GM12878 (cell line): ENCODE measurements at regions not wholly inside any gene's neighbourhood (a gene's known extent, or its start where the extent isn't known, plus 50 kb on each side); places are given as distances from the start of the nearest gene placed in this dataset.

Source experiments
- ATAC-seq: fragments of 200-7000 bp; cut with Tn5 transposase; 3 replicates; pipeline ENCODE4 v1.9.1; 2020; ENCODE audit warnings: mild to moderate bottlenecking, moderate library complexity
- BruUV-seq: library from RNA; stranded (reverse); fragments of 400-500 nt; replicated peaks from 2 replicates; lab custom pipeline; 2021; lab: Mats Ljungman, UMichigan
- CTCF ChIA-PET: fragments of 300-600 bp; sonication (Branson Sonifier 250); formaldehyde crosslinking; extraction: SDS; loops from one replicate; lab custom pipeline; 2021; ENCODE audit warnings: inconsistent platforms; lab: Yijun Ruan, JAX
- POLR2A ChIA-PET: fragments of 350-600 bp; formaldehyde crosslinking; extraction: SDS; loops from one replicate; lab custom pipeline; 2021; ENCODE audit warnings: inconsistent platforms; lab: Charles Lee
- RAD21 ChIA-PET: fragments of 300-600 bp; sonication (Branson Sonifier 250); formaldehyde crosslinking; loops from one replicate; lab custom pipeline; 2023; ENCODE audit warnings: antibody characterized with exemption; ENCODE audit not compliant: unreplicated experiment; lab: Charles Lee
- SMC1A ChIA-PET: fragments of 300-600 bp; sonication (Branson Sonifier 250); formaldehyde crosslinking; loops from one replicate; lab custom pipeline; 2023; ENCODE audit not compliant: unreplicated experiment, uncharacterized antibody; lab: Charles Lee
- DNase-seq: peaks from one replicate; pipeline ENCODE4 v3.0.0-alpha.2; 2011; ENCODE audit warnings: low read depth, low spot score
- FAIRE-seq: peaks from 3 replicates; lab custom pipeline; 2011; peaks lifted over from hg19 to GRCh38; lab: Jason Lieb, UNC
- H2AFZ ChIP-seq: 2 replicates; pipeline ENCODE4 v1.6.0; 2011; ENCODE audit warnings: low read depth, low read length, control low read depth; ENCODE audit not compliant: control insufficient read depth
- H3K27ac ChIP-seq: 2 replicates; pipeline ENCODE4 v1.5.1; 2011; ENCODE audit warnings: control low read depth; ENCODE audit not compliant: control insufficient read depth, insufficient read depth
- H3K27me3 ChIP-seq, 2 experiments: replicated peaks in 1 of 2; 2 replicates each; pipeline versions ENCODE4 v1.6.0 to v1.6.1; 2011; ENCODE audit warnings: low read length in 1 of 2; ENCODE audit not compliant: control insufficient read depth in 2 of 2, insufficient read depth in 2 of 2
- H3K36me3 ChIP-seq, 2 experiments: 2 replicates each; pipeline ENCODE4 v1.5.1; 2011; ENCODE audit warnings: low read length in 1 of 2; ENCODE audit not compliant: control insufficient read depth in 2 of 2, insufficient read depth in 2 of 2
- H3K4me1 ChIP-seq: 2 replicates; pipeline ENCODE4 v1.6.1; 2011; ENCODE audit warnings: mild to moderate bottlenecking, low read length, moderate library complexity, mixed read lengths; ENCODE audit not compliant: control insufficient read depth, insufficient read depth
- H3K4me2 ChIP-seq: 2 replicates; pipeline ENCODE4 v1.6.0; 2011; ENCODE audit warnings: control low read depth; ENCODE audit not compliant: control insufficient read depth, insufficient read depth
- H3K4me3 ChIP-seq: fragments of 200-600 bp; sonication (generic); 2 replicates; pipeline ENCODE4 v1.5.1; 2016
- H3K79me2 ChIP-seq: 2 replicates; pipeline ENCODE4 v1.6.0; 2011; ENCODE audit warnings: low read length; ENCODE audit not compliant: control insufficient read depth, insufficient read depth
- H3K9ac ChIP-seq: 2 replicates; pipeline ENCODE4 v1.8.0; 2011; ENCODE audit warnings: low read length, control low read depth, mixed read lengths; ENCODE audit not compliant: control insufficient read depth, insufficient read depth
- H3K9me3 ChIP-seq: replicated peaks from 3 replicates; pipeline ENCODE4 v1.5.1; 2011; ENCODE audit warnings: mild to moderate bottlenecking, low read length; ENCODE audit not compliant: control insufficient read depth, insufficient read depth
- H4K20me1 ChIP-seq: 2 replicates; pipeline ENCODE4 v1.6.0; 2011; ENCODE audit not compliant: control insufficient read depth, insufficient read depth
- ASH2L ChIP-seq: fragments of 300-600, 200-600 bp; sonication (generic); IDR thresholded peaks from 2 replicates; pipeline ENCODE4 v1.6.1; 2017; ENCODE audit warnings: low read depth, mild to moderate bottlenecking, borderline replicate concordance
- BACH1 ChIP-seq: fragments of 450-650 bp; IDR thresholded peaks from 2 replicates; pipeline ENCODE4 v1.6.1; 2017; ENCODE audit warnings: mild to moderate bottlenecking, borderline replicate concordance
- CBX3 ChIP-seq: fragments of 200-600 bp; sonication (generic); IDR thresholded peaks from 2 replicates; pipeline ENCODE4 v1.6.1; 2016; ENCODE audit warnings: low read depth, borderline replicate concordance
- CHD4 ChIP-seq: fragments of 200-600 bp; sonication (generic); IDR thresholded peaks from 2 replicates; pipeline ENCODE4 v1.6.1; 2016; ENCODE audit warnings: mild to moderate bottlenecking
- CREB1 ChIP-seq: IDR thresholded peaks from 2 replicates; pipeline ENCODE4 v1.6.1; 2012; ENCODE audit warnings: low read depth, mild to moderate bottlenecking, inconsistent platforms
- DPF2 ChIP-seq: fragments of 450-650 bp; IDR thresholded peaks from 2 replicates; pipeline ENCODE4 v1.6.1; 2017; ENCODE audit warnings: mild to moderate bottlenecking
- EED ChIP-seq: sonication (generic); IDR thresholded peaks from 2 replicates; pipeline ENCODE4 v1.6.1; 2016; ENCODE audit warnings: antibody characterized with exemption, low read depth
- ESRRA ChIP-seq: IDR thresholded peaks from 2 replicates; pipeline ENCODE4 v1.6.1; 2012; ENCODE audit warnings: mild to moderate bottlenecking, low read length, improper control_type of control experiment
- JUNB ChIP-seq: IDR thresholded peaks from 2 replicates; pipeline ENCODE4 v1.6.1; 2016; ENCODE audit warnings: antibody characterized with exemption, mild to moderate bottlenecking
- KDM1A ChIP-seq: fragments of 200-600 bp; sonication (generic); IDR thresholded peaks from 2 replicates; pipeline ENCODE4 v1.6.1; 2016; ENCODE audit warnings: borderline replicate concordance
- MEF2A ChIP-seq: IDR thresholded peaks from 2 replicates; pipeline ENCODE4 v1.6.1; 2011; ENCODE audit warnings: low read depth, mild to moderate bottlenecking, low read length, moderate library complexity; ENCODE audit not compliant: insufficient read depth
- MTA2 ChIP-seq: fragments of 450-650 bp; IDR thresholded peaks from 2 replicates; pipeline ENCODE4 v1.6.1; 2016; ENCODE audit warnings: low read depth, mild to moderate bottlenecking, moderate library complexity
- NFIC ChIP-seq: IDR thresholded peaks from 2 replicates; pipeline ENCODE4 v1.6.1; 2012; ENCODE audit warnings: low read depth, mild to moderate bottlenecking, inconsistent platforms, low read length, moderate library complexity
- PAX5 ChIP-seq: IDR thresholded peaks from 2 replicates; pipeline ENCODE4 v1.6.1; 2011; ENCODE audit warnings: low read depth, low read length, borderline replicate concordance
- POU2F2 ChIP-seq: IDR thresholded peaks from 3 replicates; pipeline ENCODE4 v1.6.1; 2011; ENCODE audit warnings: low read depth, mild to moderate bottlenecking, low read length, borderline replicate concordance
- RAD51 ChIP-seq: fragments of 450-650 bp; IDR thresholded peaks from 2 replicates; pipeline ENCODE4 v1.6.1; 2016; ENCODE audit warnings: moderate library complexity, mild to moderate bottlenecking, inconsistent platforms
- RB1 ChIP-seq: fragments of 450-650 bp; formaldehyde crosslinking; IDR thresholded peaks from 2 replicates; pipeline ENCODE4 v1.6.1; 2017; ENCODE audit warnings: mild to moderate bottlenecking, borderline replicate concordance
- STAT1 ChIP-seq: fragments of 450-650 bp; conservative IDR thresholded peaks from 2 replicates; pipeline ENCODE4 v1.6.1; 2014; ENCODE audit warnings: antibody characterized with exemption, mild to moderate bottlenecking
- ZBED1 ChIP-seq: IDR thresholded peaks from 2 replicates; pipeline ENCODE4 v1.6.1; 2016; ENCODE audit warnings: borderline replicate concordance
- WGBS: methylation state at CpG from one replicate; pipeline ENCODE4 v1.1.6; 2016; ENCODE audit warnings: low lambda C conversion rate; ENCODE audit not compliant: insufficient replicate concordance, insufficient coverage; ENCODE audit errors: missing lambda C conversion rate; 5-methylcytosine and 5-hydroxymethylcytosine counted together
- in situ Hi-C: fragments of 300-500 bp; cut with MboI; formaldehyde crosslinking; loops from 9 replicates; pipeline ENCODE4 v1.14.3; 2018; ENCODE audit warnings: mixed read lengths
- intact Hi-C: fragments of 100-400 bp; cut with micrococcal nuclease; formaldehyde crosslinking; loops from one replicate; pipeline ENCODE4 v1.14.2; 2022; ENCODE audit not compliant: unreplicated experiment
- TF ChIP-seq, protein P1 (sequence below): fragments of 450-650 bp; IDR thresholded peaks from 2 replicates; pipeline ENCODE4 v1.6.1; 2018; ENCODE audit warnings: borderline replicate concordance, mild to moderate bottlenecking; ENCODE audit not compliant: partially characterized antibody

DNA sequence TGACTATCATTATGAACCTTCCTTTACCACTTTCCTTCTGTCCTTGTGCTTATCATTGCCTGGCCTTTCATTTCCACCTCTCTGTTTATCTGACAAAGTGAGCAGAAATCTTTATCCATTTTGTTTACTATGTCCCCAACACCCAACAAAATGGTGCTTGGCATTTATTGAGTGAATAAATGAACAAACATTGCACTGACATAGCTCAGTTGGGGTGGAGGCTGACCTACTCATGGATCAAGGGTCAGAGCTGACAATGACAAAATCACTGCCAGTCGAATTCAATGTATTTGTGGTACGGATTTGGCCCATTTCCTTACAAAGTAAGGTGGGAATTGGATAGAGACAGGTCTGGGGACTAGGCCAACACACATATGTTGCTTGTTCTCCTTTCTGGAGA is 257.4 kb upstream of the PLXNA2 start:
- CTCF ChIA-PET, result no interaction called here

DNA sequence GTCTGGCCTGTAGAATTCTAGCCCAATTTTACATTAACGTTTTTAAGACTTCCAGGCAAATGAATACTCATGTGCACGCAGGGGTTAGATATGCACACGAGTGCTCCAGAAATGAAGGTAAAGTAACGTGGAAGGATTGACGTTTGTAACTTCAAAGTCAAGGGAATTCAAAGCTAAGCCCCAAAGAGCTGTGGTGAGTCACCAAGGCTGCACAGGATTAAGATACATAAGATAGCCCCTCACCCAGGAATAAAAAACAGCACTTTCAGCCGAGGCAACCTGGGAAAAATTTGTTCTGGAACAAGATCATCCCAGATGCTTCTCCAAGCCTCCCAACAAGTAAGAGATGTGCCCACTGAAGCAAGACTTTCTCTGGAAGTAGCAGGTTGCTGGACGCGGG is 259.6 kb upstream of the PLXNA2 start:
- Histone ChIP-seq H3K9ac (no peak overlapping the region), H3K4me3 (no peak overlapping the region), H3K27ac (no peak overlapping the region), H2AFZ (no peak overlapping the region), H3K4me2 (no peak overlapping the region), H3K4me1 (no peaks in the 10 kb centered on the region), H3K9me3 (no peaks in the 10 kb centered on the region), H4K20me1 (no peaks in the 10 kb centered on the region), H3K36me3 (no peaks in the 10 kb centered on the region), H3K79me2 (no peaks in the 10 kb centered on the region), H3K27me3 (no peaks in the 10 kb centered on the region)
- FAIRE-seq (no peak), ATAC-seq (no peak), DNase-seq (no peak)
- TF ChIP-seq CHD4, result no peak
- no peak for TF ChIP-seq ASH2L
- TF ChIP-seq KDM1A, result no peak
- TF ChIP-seq MEF2A, result no peak
- no peak for TF ChIP-seq RB1
- TF ChIP-seq PAX5, result no peak
- TF ChIP-seq, protein P1, sequence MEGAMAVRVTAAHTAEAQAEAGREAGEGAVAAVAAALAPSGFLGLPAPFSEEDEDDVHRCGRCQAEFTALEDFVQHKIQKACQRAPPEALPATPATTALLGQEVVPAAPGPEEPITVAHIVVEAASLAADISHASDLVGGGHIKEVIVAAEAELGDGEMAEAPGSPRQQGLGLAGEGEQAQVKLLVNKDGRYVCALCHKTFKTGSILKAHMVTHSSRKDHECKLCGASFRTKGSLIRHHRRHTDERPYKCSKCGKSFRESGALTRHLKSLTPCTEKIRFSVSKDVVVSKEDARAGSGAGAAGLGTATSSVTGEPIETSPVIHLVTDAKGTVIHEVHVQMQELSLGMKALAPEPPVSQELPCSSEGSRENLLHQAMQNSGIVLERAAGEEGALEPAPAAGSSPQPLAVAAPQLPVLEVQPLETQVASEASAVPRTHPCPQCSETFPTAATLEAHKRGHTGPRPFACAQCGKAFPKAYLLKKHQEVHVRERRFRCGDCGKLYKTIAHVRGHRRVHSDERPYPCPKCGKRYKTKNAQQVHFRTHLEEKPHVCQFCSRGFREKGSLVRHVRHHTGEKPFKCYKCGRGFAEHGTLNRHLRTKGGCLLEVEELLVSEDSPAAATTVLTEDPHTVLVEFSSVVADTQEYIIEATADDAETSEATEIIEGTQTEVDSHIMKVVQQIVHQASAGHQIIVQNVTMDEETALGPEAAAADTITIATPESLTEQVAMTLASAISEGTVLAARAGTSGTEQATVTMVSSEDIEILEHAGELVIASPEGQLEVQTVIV, result no peak
- TF ChIP-seq NFIC, result no peak
- no peak for TF ChIP-seq DPF2
- TF ChIP-seq CREB1, result no peak
- in situ Hi-C loops (no loop called here), intact Hi-C loops (no loop called here)
- RAD21 ChIA-PET, result no interaction called here
- POLR2A ChIA-PET, result no interaction called here
- 45% methylated on average over 8 of the region's 8 CpGs for WGBS
- SMC1A ChIA-PET, result interaction anchor here (1.5 kb wide), 1 partner anchor 11 kb away, joined by 4 read pairs; no protein-coding TSS in a partner anchor
- no TSS peak for BruUV-seq
- CTCF ChIA-PET, result no interaction called here

More for the DNA sequence above, 257.4 kb upstream of the PLXNA2 start:
- Histone ChIP-seq H4K20me1 (no peaks in the 10 kb centered on the region), H2AFZ (no peak overlapping the region), H3K79me2 (no peaks in the 10 kb centered on the region), H3K9ac (no peak overlapping the region), H3K4me2 (no peak overlapping the region), H3K36me3 (no peaks in the 10 kb centered on the region), H3K27ac (no peak overlapping the region), H3K4me3 (no peak overlapping the region), H3K9me3 (no peaks in the 10 kb centered on the region), H3K4me1 (no peaks in the 10 kb centered on the region), H3K27me3 (no peaks in the 10 kb centered on the region)
- BruUV-seq, result no TSS peak
- intact Hi-C loops, result no loop called here
- WGBS, result 2% methylated on average over 2 of the region's 2 CpGs
- no peak for TF ChIP-seq NFIC
- TF ChIP-seq RAD51, result no peak
- TF ChIP-seq EED, result no peak
- TF ChIP-seq MEF2A, result no peak
- TF ChIP-seq CBX3, result no peak
- no peak for TF ChIP-seq RB1
- TF ChIP-seq STAT1, result no peak
- TF ChIP-seq ZBED1, result no peak
- TF ChIP-seq JUNB, result no peak
- no peak for TF ChIP-seq BACH1
- TF ChIP-seq ESRRA, result no peak
- TF ChIP-seq MTA2, result no peak
- no peak for TF ChIP-seq POU2F2
- no peak for ATAC-seq
- in situ Hi-C loops, result no loop called here
- FAIRE-seq, result no peak
- ChIA-PET POLR2A (no interaction called here), RAD21 (no interaction called here), SMC1A (no interaction called here)
- no peak for DNase-seq
